GM12865 (cell line): ENCODE measurements at regions not wholly inside any gene's neighbourhood (a gene's known extent, or its start where the extent isn't known, plus 50 kb on each side); places are given as distances from the start of the nearest gene placed in this dataset.
"Not testable (repeated sequence)": the region's sequence is repeated elsewhere in the genome, so short reads cannot be mapped to it uniquely, and the experiment has no call there.

ENCODE experiments used
- DNase-seq: peaks from one replicate; pipeline ENCODE4 v3.0.0; 2010; ENCODE audit warnings: low read depth
- H3K4me3 ChIP-seq: 2 replicates; pipeline ENCODE4 v1.5.1; 2011; ENCODE audit warnings: mild to moderate bottlenecking, low read depth, low read length, control low read depth
- CTCF ChIP-seq: IDR thresholded peaks from 2 replicates; pipeline ENCODE4 v1.5.1; 2011; ENCODE audit warnings: low read length, control low read depth, low read depth, inconsistent platforms; ENCODE audit not compliant: insufficient read depth; ENCODE audit errors: missing control alignments

GRCh38 chr5:57979671-57980070 is 480.2 kb downstream of the PLK2 start:
- DNase-seq, result no peak
- TF ChIP-seq CTCF, result no peak
- no peak overlapping the region for H3K4me3 ChIP-seq

GRCh38 chr5:57976506-57976905 is 483.4 kb downstream of the PLK2 start:
- no peak for TF ChIP-seq CTCF
- no peak for DNase-seq
- H3K4me3 ChIP-seq, result no peak overlapping the region

GRCh38 chr5:57972099-57972498 is 487.8 kb downstream of the PLK2 start:
- DNase-seq, H3K4me3 ChIP-seq: not testable (repeated sequence)

- no peak for DNase-seq
- TF ChIP-seq CTCF, result no peak
- no peak overlapping the region for H3K4me3 ChIP-seq
Observed at GRCh38 chr5:57960569-57960968, 478.0 kb upstream of the ACTBL2 start.

- no peak overlapping the region for H3K4me3 ChIP-seq
- no peak for DNase-seq
- TF ChIP-seq CTCF, result no peak
Observed at GRCh38 chr5:57956636-57957035, 474.0 kb upstream of the ACTBL2 start.

GRCh38 chr5:57955511-57955910 is 472.9 kb upstream of the ACTBL2 start:
- H3K4me3 ChIP-seq, result no peak overlapping the region
- no peak for DNase-seq
- no peak for TF ChIP-seq CTCF

- no peak for DNase-seq
- TF ChIP-seq CTCF, result no peak
- no peak overlapping the region for H3K4me3 ChIP-seq
Observed at GRCh38 chr5:57953792-57954191, 471.2 kb upstream of the ACTBL2 start.

- no peak for TF ChIP-seq CTCF
- H3K4me3 ChIP-seq, result no peak overlapping the region
- no peak for DNase-seq
Observed at GRCh38 chr5:57950616-57951228, 468.1 kb upstream of the ACTBL2 start.
